ENCODE measurements at regions not wholly inside any gene's neighbourhood (a gene's known extent, or its start where the extent isn't known, plus 50 kb on each side); places are given as distances from the start of the nearest gene placed in this dataset.

- TF ChIP-seq FOS (IDR thresholded peaks at IDR 0.05; ENCODE audit: borderline replicate concordance, insufficient read depth, low read length), result no peak
- TF ChIP-seq POLR2A (IDR thresholded peaks at IDR 0.05; ENCODE audit: low read depth, low read length), result no peak
- no peak for TF ChIP-seq EZH2 (IDR thresholded peaks at IDR 0.05; ENCODE audit: borderline replicate concordance, low read depth, low read length, severe bottlenecking)
- TF ChIP-seq POLR2AphosphoS5 (IDR thresholded peaks at IDR 0.05; ENCODE audit: insufficient read depth, low read depth, low read length), result no peak
- no peaks in the 10 kb centered on the region for H3K4me1 ChIP-seq (ENCODE audit: control insufficient read depth, extremely low read depth, insufficient read depth, low read length)
- no peak overlapping the region for H3K27ac ChIP-seq (ENCODE audit: insufficient read depth, low read depth, low read length)
- intact Hi-C loops (cut with micrococcal nuclease), result no loop called here
- no peak overlapping the region for H2AFZ ChIP-seq (ENCODE audit: low read depth, low read length)
- no peaks in the 10 kb centered on the region for H3K9me3 ChIP-seq (replicated peaks; ENCODE audit: control insufficient read depth, insufficient read depth, low read length)
- peaks cover 4 to 21% of the 10 kb centered on the region in 2 experiments for H3K27me3 ChIP-seq (ENCODE audit: control insufficient read depth in 2 of 2, insufficient read depth in 2 of 2, low read length in 2 of 2)
- H3K4me2 ChIP-seq (ENCODE audit: insufficient read depth, low read length), result no peak overlapping the region
- DNase-seq (ENCODE audit: low read depth, low spot score) (no peak), FAIRE-seq (no peak)
- H3K9me1 ChIP-seq (replicated peaks; ENCODE audit: control insufficient read depth, extremely low read depth, insufficient read depth, low read length), result no peaks in the 10 kb centered on the region
- no peak overlapping the region for H3K4me3 ChIP-seq (replicated peaks in 1 of 3; ENCODE audit: insufficient read depth in 1 of 3, low read depth in 1 of 3, low read length in 3 of 3)
- no peaks in the 10 kb centered on the region for H3K36me3 ChIP-seq (ENCODE audit: control insufficient read depth in 2 of 2, extremely low read depth in 1 of 2, insufficient read depth in 2 of 2, low read length in 2 of 2)
- no peaks in the 10 kb centered on the region for H4K20me1 ChIP-seq (replicated peaks; ENCODE audit: control insufficient read depth, extremely low read depth, insufficient read depth, low read length)
- ChIA-PET POLR2A (no interaction called here), CTCF (interaction anchor here (0.6 to 2.8 kb wide), 5 partner anchors 46 to 737 kb away, joined by 3 to 29 read pairs (median 3); no protein-coding TSS in a partner anchor)
- H3K9ac ChIP-seq (replicated peaks; ENCODE audit: extremely low read depth, insufficient read depth, low read length), result no peak overlapping the region
- dilution Hi-C loops (cut with MboI; ENCODE audit: extremely low pct_ligation_motif_present, low sequenced_read_pairs), result no loop called here
- BruUV-seq (replicated peaks), result no TSS peak
- H3K79me2 ChIP-seq (ENCODE audit: control insufficient read depth, insufficient read depth, low read length), result no peaks in the 10 kb centered on the region
Observed at GRCh38 chr12:11508699-11509098, 113.3 kb upstream of the PRB2 start.

- Histone ChIP-seq H3K4me3 (replicated peaks in 1 of 3; ENCODE audit: insufficient read depth in 1 of 3, low read depth in 1 of 3, low read length in 3 of 3) (no peak overlapping the region), H3K36me3 (ENCODE audit: control insufficient read depth in 2 of 2, extremely low read depth in 1 of 2, insufficient read depth in 2 of 2, low read length in 2 of 2) (no peaks in the 10 kb centered on the region), H3K27ac (ENCODE audit: insufficient read depth, low read depth, low read length) (no peak overlapping the region), H3K9me3 (replicated peaks; ENCODE audit: control insufficient read depth, insufficient read depth, low read length) (no peaks in the 10 kb centered on the region), H3K9me1 (replicated peaks; ENCODE audit: control insufficient read depth, extremely low read depth, insufficient read depth, low read length) (no peaks in the 10 kb centered on the region), H3K4me2 (ENCODE audit: insufficient read depth, low read length) (no peak overlapping the region), H3K4me1 (ENCODE audit: control insufficient read depth, extremely low read depth, insufficient read depth, low read length) (no peaks in the 10 kb centered on the region), H4K20me1 (replicated peaks; ENCODE audit: control insufficient read depth, extremely low read depth, insufficient read depth, low read length) (no peaks in the 10 kb centered on the region), H3K79me2 (ENCODE audit: control insufficient read depth, insufficient read depth, low read length) (no peaks in the 10 kb centered on the region), H2AFZ (ENCODE audit: low read depth, low read length) (no peak overlapping the region), H3K9ac (replicated peaks; ENCODE audit: extremely low read depth, insufficient read depth, low read length) (no peak overlapping the region), H3K27me3 (ENCODE audit: control insufficient read depth in 2 of 2, insufficient read depth in 2 of 2, low read length in 2 of 2) (peaks cover 4 to 21% of the 10 kb centered on the region in 2 experiments)
- dilution Hi-C loops (cut with MboI; ENCODE audit: extremely low pct_ligation_motif_present, low sequenced_read_pairs), result no loop called here
- DNase-seq (ENCODE audit: low read depth, low spot score) (no peak), FAIRE-seq (no peak)
- no TSS peak for BruUV-seq (replicated peaks)
- ChIA-PET CTCF (no interaction called here), POLR2A (no interaction called here)
- intact Hi-C loops (cut with micrococcal nuclease), result no loop called here
- TF ChIP-seq FOS (IDR thresholded peaks at IDR 0.05; ENCODE audit: borderline replicate concordance, insufficient read depth, low read length) (no peak), MYC (IDR thresholded peaks at IDR 0.05; ENCODE audit: low read depth, low read length) (no peak), JUN (IDR thresholded peaks at IDR 0.05; ENCODE audit: borderline replicate concordance, insufficient read depth, insufficient read length, low read depth) (no peak)
Observed at GRCh38 chr12:11509326-11509725, 114.0 kb upstream of the PRB2 start.

Measured in endothelial cell of umbilical vein (primary cell).